Activated T-helper 1 cell treated with anti-CD3 and anti-CD28 coated beads, Interleukin-12 subunit alpha, Interleukin-12 subunit beta, Interleukin-2, Interleukin-4 antibody, amounts not matched to agents 30 ng/mL and 10 ng/mL and 1 ng/mL, durations not matched to agents 14 hours and 24 hours and 36 hours (primary cell): ENCODE measurements at regions not wholly inside any gene's neighbourhood (a gene's known extent, or its start where the extent isn't known, plus 50 kb on each side); places are given as distances from the start of the nearest gene placed in this dataset.
"Not testable (repeated sequence)": the region's sequence is repeated elsewhere in the genome, so short reads cannot be mapped to it uniquely, and the experiment has no call there.

Experiments used
- DNase-seq: peaks from one replicate; pipeline ENCODE4 v3.0.0; 2021; ENCODE audit warnings: low spot score
- H3K27ac Mint-ChIP-seq: one replicate; pipeline ENCODE4 v1.8.0; 2021; ENCODE audit warnings: mild to moderate bottlenecking, mixed read lengths
- H3K27me3 Mint-ChIP-seq: one replicate; pipeline ENCODE4 v1.8.0; 2022; ENCODE audit warnings: mild to moderate bottlenecking, moderate library complexity, mixed read lengths; ENCODE audit not compliant: insufficient read depth
- H3K36me3 Mint-ChIP-seq: one replicate; pipeline ENCODE4 v1.8.0; 2021; ENCODE audit warnings: low read depth, mixed read lengths
- H3K4me1 Mint-ChIP-seq: one replicate; pipeline ENCODE4 v1.8.0; 2021; ENCODE audit warnings: low read depth, mixed read lengths
- H3K4me3 Mint-ChIP-seq: one replicate; pipeline ENCODE4 v1.8.0; 2021; ENCODE audit warnings: mild to moderate bottlenecking, moderate library complexity, mixed read lengths
- H3K9me3 Mint-ChIP-seq: one replicate; pipeline ENCODE4 v1.8.0; 2021; ENCODE audit warnings: mixed read lengths
- intact Hi-C: fragments of 100-400 bp; cut with micrococcal nuclease; formaldehyde crosslinking; loops from one replicate; pipeline ENCODE4 v1.15.1; 2024

DNA sequence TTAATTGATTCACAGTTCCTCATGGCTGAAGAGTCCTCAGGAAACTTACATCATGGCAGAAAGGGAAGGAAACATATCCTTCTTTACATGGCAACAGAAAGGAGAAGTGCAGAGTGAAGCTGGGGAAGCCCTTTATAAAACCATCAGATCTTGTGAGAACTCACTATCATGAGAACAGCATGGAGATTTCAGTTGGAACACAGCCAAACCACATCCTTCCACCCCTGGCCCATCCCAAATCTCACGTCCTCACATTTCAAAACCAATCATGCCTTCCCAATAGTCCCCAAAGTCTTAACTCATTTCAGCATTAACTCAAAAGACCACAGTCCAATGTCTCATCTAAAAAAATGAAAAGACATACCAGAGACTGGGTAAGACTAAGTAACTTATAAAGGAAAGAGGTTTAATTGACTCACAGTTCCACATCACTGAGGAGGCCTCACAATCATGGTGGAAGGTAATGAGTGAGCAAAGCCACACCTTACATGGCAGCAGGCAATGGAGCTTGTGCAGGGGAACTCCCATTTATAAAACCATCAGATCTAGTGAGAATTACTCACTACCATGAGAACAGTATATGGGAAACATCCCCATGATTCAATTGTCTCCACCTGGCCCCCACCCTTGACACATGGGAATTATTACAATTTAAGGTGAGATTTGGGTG, 105.2 kb downstream of the MRPL39 start:
- Mint-ChIP-seq H3K4me3 (no peak overlapping the region), H3K4me1 (peaks cover 21% of the 10 kb centered on the region), H3K27me3 (no peaks in the 10 kb centered on the region), H3K27ac (peak overlapping the region; percentile 84), H3K9me3 (peaks cover 29% of the 10 kb centered on the region), H3K36me3 (peaks cover 5% of the 10 kb centered on the region)
- intact Hi-C loops = loop anchor here (1.0 to 2.0 kb wide), 9 partner anchors 8 to 106 kb away; no protein-coding TSS in a partner anchor
- no peak for DNase-seq

DNA sequence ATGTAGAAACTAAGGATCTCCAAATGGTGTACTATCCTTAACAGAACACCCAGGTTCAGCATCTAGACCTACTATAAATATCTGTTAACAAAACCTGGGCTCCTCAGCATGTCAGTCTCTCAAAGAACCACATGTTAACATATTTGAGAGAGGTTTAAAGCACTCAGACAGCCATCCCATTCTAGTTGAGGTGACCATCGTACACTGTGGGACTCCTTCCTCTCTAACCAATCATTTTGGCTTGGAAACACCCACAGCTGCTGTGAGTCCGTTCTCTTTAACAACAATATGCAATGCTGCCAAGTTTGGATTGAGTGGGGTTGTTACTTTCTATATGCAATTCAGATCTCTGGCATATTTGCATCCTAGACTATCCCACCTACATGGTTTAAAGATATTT, 105.8 kb downstream of the MRPL39 start:
- Mint-ChIP-seq H3K4me1 (peaks cover 21% of the 10 kb centered on the region), H3K36me3 (peaks cover 5% of the 10 kb centered on the region), H3K27me3 (no peaks in the 10 kb centered on the region), H3K27ac (peak overlapping the region; percentile 84), H3K9me3 (peaks cover 29% of the 10 kb centered on the region), H3K4me3 (no peak overlapping the region)
- intact Hi-C loops = no loop called here
- no peak for DNase-seq

DNA sequence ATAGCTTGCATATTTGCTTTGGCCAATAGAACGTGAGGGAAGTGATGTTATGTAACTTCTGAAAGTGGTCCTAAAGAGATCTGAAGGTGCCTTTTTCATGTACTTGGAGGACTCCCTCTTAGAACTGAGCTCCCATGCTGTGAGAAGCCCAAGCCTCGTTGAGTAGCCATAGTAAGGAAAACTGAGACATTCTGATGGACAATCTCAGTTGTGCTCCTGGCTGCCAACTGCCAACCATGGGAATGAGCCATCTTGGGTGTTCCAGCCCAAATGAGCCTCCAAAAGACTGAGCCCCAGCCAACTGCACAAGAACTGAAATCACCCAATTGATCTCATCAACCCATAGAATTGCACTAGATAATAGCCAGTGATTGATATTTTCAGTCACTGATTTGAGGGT, 106.7 kb downstream of the MRPL39 start:
- Mint-ChIP-seq H3K27me3 (no peaks in the 10 kb centered on the region), H3K27ac (no peak overlapping the region), H3K4me1 (peaks cover 21% of the 10 kb centered on the region), H3K9me3 (peaks cover 29% of the 10 kb centered on the region), H3K36me3 (peaks cover 5% of the 10 kb centered on the region), H3K4me3 (no peak overlapping the region)
- intact Hi-C loops = no loop called here
- DNase-seq = no peak

DNA sequence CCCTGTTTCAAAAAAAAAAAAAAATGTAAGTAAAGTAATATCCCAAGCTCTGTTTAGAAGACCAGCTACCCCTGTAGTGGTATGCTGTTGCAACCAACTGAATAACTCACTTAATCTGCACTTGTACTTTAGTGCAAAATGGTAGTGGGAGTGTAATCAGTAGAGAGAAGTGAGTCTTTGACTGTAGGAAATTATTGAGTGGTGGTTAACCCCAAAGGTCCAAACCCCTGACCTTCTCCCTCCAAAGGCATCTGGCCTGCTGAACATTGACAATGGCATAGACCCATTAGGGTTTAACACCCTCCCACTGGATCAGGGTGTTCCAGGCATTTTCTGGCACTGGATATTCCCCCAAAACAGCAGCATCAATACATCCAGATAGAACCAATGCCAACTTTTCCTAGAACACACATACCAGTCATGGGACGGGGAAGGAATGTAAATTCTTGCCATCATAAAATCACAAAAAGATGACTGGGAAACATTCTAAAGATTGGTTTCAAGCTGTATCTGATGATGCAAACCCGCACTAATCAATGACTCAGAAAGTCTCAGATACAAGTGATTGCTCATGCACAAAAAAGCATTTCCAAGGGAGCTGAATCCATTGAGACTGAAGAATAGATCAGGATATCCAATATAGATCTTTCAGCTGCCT, 110.3 kb downstream of the MRPL39 start:
- H3K27ac Mint-ChIP-seq = no peak overlapping the region
- H3K27me3 Mint-ChIP-seq = no peaks in the 10 kb centered on the region
- H3K9me3 Mint-ChIP-seq = peaks cover 27% of the 10 kb centered on the region
- DNase-seq = no peak
- H3K4me3 Mint-ChIP-seq = no peak overlapping the region
- intact Hi-C loops = no loop called here
- peaks cover 7% of the 10 kb centered on the region for H3K4me1 Mint-ChIP-seq
- H3K36me3 Mint-ChIP-seq = peaks cover 5% of the 10 kb centered on the region

DNA sequence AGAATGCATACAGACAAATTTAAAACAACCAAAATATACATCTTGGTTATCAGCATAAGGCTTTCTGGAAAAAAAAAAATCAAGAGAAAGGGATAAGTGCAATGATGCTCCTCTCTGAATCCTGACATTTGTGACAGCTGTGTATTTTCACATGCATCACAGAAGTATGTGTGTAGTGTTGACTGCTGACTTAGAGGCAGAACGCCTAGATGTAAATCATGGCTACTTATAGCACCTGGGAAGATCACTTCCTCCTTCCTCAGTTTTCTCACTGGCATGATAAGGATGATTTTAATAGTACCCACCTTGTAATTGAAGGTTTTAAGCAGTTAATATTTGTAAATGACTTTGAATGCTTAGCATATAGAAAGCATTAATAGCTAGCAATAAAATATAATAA, 112.5 kb downstream of the MRPL39 start:
- Mint-ChIP-seq H3K4me3 (no peak overlapping the region), H3K9me3 (peaks cover 22% of the 10 kb centered on the region), H3K4me1 (peaks cover 16% of the 10 kb centered on the region), H3K36me3 (peaks cover 8% of the 10 kb centered on the region), H3K27me3 (no peaks in the 10 kb centered on the region), H3K27ac (no peak overlapping the region)
- no peak for DNase-seq
- intact Hi-C loops = no loop called here

GRCh38 chr21:25493722-25494121, 113.6 kb downstream of the MRPL39 start:
- H3K9me3 Mint-ChIP-seq = peaks cover 18% of the 10 kb centered on the region
- peaks cover 8% of the 10 kb centered on the region for H3K36me3 Mint-ChIP-seq
- H3K4me1 Mint-ChIP-seq = peaks cover 25% of the 10 kb centered on the region
- no peak overlapping the region for H3K4me3 Mint-ChIP-seq
- H3K27me3 Mint-ChIP-seq = no peaks in the 10 kb centered on the region
- no peak overlapping the region for H3K27ac Mint-ChIP-seq
- DNase-seq = no peak
- intact Hi-C loops = no loop called here

GRCh38 chr21:25491267-25491666, 116.0 kb downstream of the MRPL39 start:
- Mint-ChIP-seq H3K36me3 (peaks cover 5% of the 10 kb centered on the region), H3K4me1 (peaks cover 46% of the 10 kb centered on the region), H3K9me3 (peaks cover 15% of the 10 kb centered on the region), H3K4me3 (no peak overlapping the region), H3K27me3 (no peaks in the 10 kb centered on the region), H3K27ac (peak overlapping the region; percentile 46)
- intact Hi-C loops = loop anchor here (1.0 kb wide), 1 partner anchor 11 kb away; no protein-coding TSS in a partner anchor
- no peak for DNase-seq

DNA sequence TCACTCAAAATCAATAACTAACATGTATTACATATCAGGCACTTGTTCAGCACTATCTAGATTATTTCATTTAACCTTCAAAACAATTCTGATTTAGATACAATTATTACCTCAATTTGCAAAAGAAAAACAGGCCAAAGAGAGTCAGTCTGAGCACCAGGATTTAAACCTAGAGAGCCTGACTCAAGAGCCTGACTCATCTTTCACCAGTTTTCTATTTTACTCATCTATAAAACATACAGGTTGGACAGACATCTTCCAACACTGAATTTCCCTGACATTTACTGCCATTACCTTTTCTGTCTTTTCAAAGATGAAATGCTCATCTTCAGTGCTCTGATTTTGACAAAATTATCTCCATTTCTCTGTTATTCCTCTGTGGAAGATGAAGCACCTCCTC, 116.5 kb downstream of the MRPL39 start:
- H3K36me3 Mint-ChIP-seq = peaks cover 5% of the 10 kb centered on the region
- peak overlapping the region; percentile 46 for H3K27ac Mint-ChIP-seq
- H3K9me3 Mint-ChIP-seq = peaks cover 15% of the 10 kb centered on the region
- H3K4me3 Mint-ChIP-seq = no peak overlapping the region
- H3K4me1 Mint-ChIP-seq = peaks cover 51% of the 10 kb centered on the region
- no peak for DNase-seq
- H3K27me3 Mint-ChIP-seq = no peaks in the 10 kb centered on the region
- intact Hi-C loops = loop anchor here (1.0 kb wide), 1 partner anchor 12 kb away; no protein-coding TSS in a partner anchor

GRCh38 chr21:25489673-25490072, 117.6 kb downstream of the MRPL39 start:
- Mint-ChIP-seq H3K4me1 (peaks cover 60% of the 10 kb centered on the region), H3K9me3 (peaks cover 20% of the 10 kb centered on the region), H3K4me3 (no peak overlapping the region), H3K36me3 (peaks cover 4% of the 10 kb centered on the region), H3K27ac (no peak overlapping the region), H3K27me3 (no peaks in the 10 kb centered on the region)
- DNase-seq = no peak
- intact Hi-C loops = no loop called here

- H3K36me3 Mint-ChIP-seq = peaks cover 11% of the 10 kb centered on the region
- intact Hi-C loops = loop anchor here (1.0 to 2.0 kb wide), 10 partner anchors 15 to 120 kb away; partner anchors contain the start of gene MRPL39
These were observed 120.2 kb downstream of the MRPL39 start for GRCh38 chr21:25487046-25487594.

DNA sequence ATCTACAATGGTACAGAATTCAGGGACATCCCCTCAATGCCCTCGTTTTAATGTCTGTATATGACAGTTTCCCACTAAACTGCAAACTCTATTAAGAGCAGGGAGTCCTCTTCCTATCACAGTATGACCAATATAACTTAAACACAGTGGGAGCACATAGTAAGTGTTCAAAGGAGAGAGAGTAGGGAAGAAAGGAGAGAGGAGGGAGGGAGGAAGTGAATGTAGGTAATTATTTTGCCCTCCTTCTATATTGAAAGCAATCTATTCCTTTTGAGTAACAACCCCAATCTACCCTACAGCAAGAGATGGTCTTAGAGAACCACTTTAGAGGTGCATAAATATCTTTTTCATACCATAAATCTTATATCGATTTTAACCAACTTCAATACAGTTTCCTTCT, 121.4 kb downstream of the MRPL39 start:
- no peak overlapping the region for H3K4me3 Mint-ChIP-seq
- H3K9me3 Mint-ChIP-seq = peaks cover 42% of the 10 kb centered on the region
- H3K36me3 Mint-ChIP-seq = peaks cover 19% of the 10 kb centered on the region
- intact Hi-C loops = loop anchor here (2.0 kb wide), 1 partner anchor 57 kb away; no protein-coding TSS in a partner anchor
- peak overlapping the region; percentile 14 for H3K27ac Mint-ChIP-seq
- H3K4me1 Mint-ChIP-seq = peaks cover 53% of the 10 kb centered on the region
- H3K27me3 Mint-ChIP-seq = no peaks in the 10 kb centered on the region
- no peak for DNase-seq

More at GRCh38 chr21:25487046-25487594, 120.2 kb downstream of the MRPL39 start:
- Mint-ChIP-seq H3K27me3 (no peaks in the 10 kb centered on the region), H3K9me3 (peaks cover 36% of the 10 kb centered on the region), H3K4me3 (peak overlapping the region; percentile 47), H3K4me1 (peaks cover 60% of the 10 kb centered on the region), H3K27ac (peak overlapping the region; percentile 85)
- no peak for DNase-seq

GRCh38 chr21:25467896-25468295, 139.4 kb downstream of the MRPL39 start:
- intact Hi-C loops = no loop called here
- peaks cover 14% of the 10 kb centered on the region for H3K36me3 Mint-ChIP-seq
- no peak for DNase-seq
- peaks cover 32% of the 10 kb centered on the region for H3K4me1 Mint-ChIP-seq
- no peaks in the 10 kb centered on the region for H3K27me3 Mint-ChIP-seq
- no peak overlapping the region for H3K4me3 Mint-ChIP-seq
- peaks cover 34% of the 10 kb centered on the region for H3K9me3 Mint-ChIP-seq
- H3K27ac Mint-ChIP-seq = no peak overlapping the region

DNA sequence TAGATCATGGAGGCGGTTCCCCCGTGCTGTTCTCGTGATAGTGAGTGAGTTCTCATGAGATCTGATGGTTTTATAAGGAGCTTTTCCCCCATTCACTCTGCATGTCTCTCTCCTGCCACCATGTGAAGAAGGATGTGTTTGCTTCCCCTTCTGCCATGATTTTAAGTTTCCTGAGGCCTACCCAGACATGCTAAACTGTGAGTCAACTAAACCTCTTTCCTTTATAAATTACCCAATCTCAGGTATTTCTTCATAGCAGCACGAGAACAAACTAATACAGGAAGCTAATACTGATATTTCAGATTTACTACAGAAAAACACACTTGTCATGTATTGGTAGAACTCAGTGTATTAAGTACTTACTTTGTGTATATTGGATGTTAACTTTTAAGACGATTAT, 140.2 kb downstream of the MRPL39 start:
- Mint-ChIP-seq H3K4me1 (peaks cover 40% of the 10 kb centered on the region), H3K9me3 (peaks cover 25% of the 10 kb centered on the region), H3K36me3 (peaks cover 12% of the 10 kb centered on the region)
- H3K27ac Mint-ChIP-seq, intact Hi-C loops, H3K4me3 Mint-ChIP-seq, DNase-seq, H3K27me3 Mint-ChIP-seq: not testable (repeated sequence)
